ENCODE measurements at regions not wholly inside any gene's neighbourhood (a gene's known extent, or its start where the extent isn't known, plus 50 kb on each side); places are given as distances from the start of the nearest gene placed in this dataset.
A peak's percentile ranks its signal among the peaks of the same experiment; 100 is the strongest.
"Not testable (repeated sequence)": the region's sequence is repeated elsewhere in the genome, so short reads cannot be mapped to it uniquely, and the experiment has no call there.

GRCh38 chr5:10017786-10018185 is 231.9 kb downstream of the ATPSCKMT start (continued):
- no peak for TF ChIP-seq RBBP5 (IDR thresholded peaks at IDR 0.05; ENCODE audit: borderline replicate concordance, low read depth, low read length)
- no peak for TF ChIP-seq SRF (IDR thresholded peaks at IDR 0.05; ENCODE audit: low read depth, low read length)
- TF ChIP-seq EGR1 (IDR thresholded peaks at IDR 0.05; ENCODE audit: borderline replicate concordance, low read depth, low read length): no peak
- TF ChIP-seq USF2 (IDR thresholded peaks at IDR 0.05; ENCODE audit: low read length): no peak

GRCh38 chr5:10016559-10016958 is 233.1 kb downstream of the ATPSCKMT start:
- H3K14ac ChIP-seq (ENCODE audit: insufficient read length); H3K36me3 ChIP-seq (ENCODE audit: control insufficient read depth in 2 of 4, insufficient read depth in 4 of 4, low read length in 3 of 4); H4K5ac ChIP-seq (ENCODE audit: insufficient read length, low read depth, low read length); H2BK20ac ChIP-seq (ENCODE audit: low read length); H3K4me1 ChIP-seq (replicated peaks in 1 of 4; ENCODE audit: control insufficient read depth in 3 of 4, insufficient read depth in 4 of 4, low read length in 3 of 4); H3K9me3 ChIP-seq (ENCODE audit: insufficient read depth in 2 of 2, low read depth in 1 of 2, low read length in 1 of 2); H3K9ac ChIP-seq (replicated peaks in 1 of 4; ENCODE audit: extremely low read depth in 1 of 4, low read depth in 3 of 4, low read length in 3 of 4); DNase-seq (ENCODE audit: low read depth in 1 of 2, low spot score in 2 of 2); H3K27ac ChIP-seq (ENCODE audit: low read depth, low read length); H3K4me3 ChIP-seq (ENCODE audit: extremely low read depth in 1 of 4, insufficient read depth in 2 of 4, low read depth in 3 of 4, low read length in 4 of 4); H2BK12ac ChIP-seq (ENCODE audit: low read depth, low read length); H3K27me3 ChIP-seq (replicated peaks in 1 of 4; ENCODE audit: control insufficient read depth in 3 of 4, extremely low read depth in 1 of 4, insufficient read depth in 3 of 4, low read length in 3 of 4); H2BK120ac ChIP-seq (replicated peaks; ENCODE audit: low read depth, low read length); H3K4me2 ChIP-seq (ENCODE audit: insufficient read depth in 1 of 2, low read depth in 2 of 2, low read length in 2 of 2); H2AK5ac ChIP-seq (ENCODE audit: low read depth, low read length); H4K8ac ChIP-seq (ENCODE audit: extremely low read depth, insufficient read depth, low read length); H2BK15ac ChIP-seq (ENCODE audit: low read length); H3K23ac ChIP-seq (ENCODE audit: insufficient read length); H3K18ac ChIP-seq (ENCODE audit: extremely low read depth, low read length); H3K23me2 ChIP-seq (ENCODE audit: low read depth, low read length); H4K91ac ChIP-seq (replicated peaks; ENCODE audit: insufficient read length, low read length); H3K56ac ChIP-seq (replicated peaks; ENCODE audit: insufficient read length, low read depth, low read length); POLR2A ChIA-PET (ENCODE audit: partially characterized antibody); FAIRE-seq; H3K79me1 ChIP-seq (ENCODE audit: low read depth, low read length); H3K79me2 ChIP-seq (ENCODE audit: control insufficient read depth in 1 of 2, insufficient read depth in 2 of 2, low read length in 2 of 2); H3K4ac ChIP-seq (replicated peaks; ENCODE audit: insufficient read length, low read depth, low read length); H4K20me1 ChIP-seq (replicated peaks in 1 of 2; ENCODE audit: control insufficient read depth in 1 of 2, insufficient read depth in 2 of 2, low read length in 2 of 2): not testable (repeated sequence)
- Histone ChIP-seq H2BK5ac (ENCODE audit: low read depth, low read length) (peak overlapping the region; percentile 66), H2AFZ (ENCODE audit: low read length) (peak overlapping the region; percentile 56)
- CTCF ChIA-PET (ENCODE audit: partially characterized antibody): interaction anchor here (5.1 kb wide), 1 partner anchor 13 kb away, joined by 27 read pairs; no protein-coding TSS in a partner anchor
- WGBS, 2 experiments (ENCODE audit: extremely low coverage in 1 of 2, insufficient coverage in 1 of 2, insufficient read length in 1 of 2, insufficient replicate concordance in 2 of 2, low coverage in 1 of 2, low lambda C conversion rate in 2 of 2, missing lambda C conversion rate in 1 of 2): 87% methylated on average over 8 of the region's 8 CpGs; no CpG with 5 or more reads in 1 of the 2 experiments
